Pancreas (tissue), 10 donors: ENCODE measurements at regions not wholly inside any gene's neighbourhood (a gene's known extent, or its start where the extent isn't known, plus 50 kb on each side); places are given as distances from the start of the nearest gene placed in this dataset.

Experiments used
- ATAC-seq, 4 donors: fragments of 200-7000 bp; cut with Tn5 transposase; one replicate each; pipeline versions ENCODE4 v1.8.0 to v1.9.1; 2020; ENCODE audit warnings: mild to moderate bottlenecking in 4 of 4, moderate library complexity in 4 of 4
- DNase-seq, 6 donors: peaks; one replicate each; pipeline ENCODE4 v3.0.0-alpha.2; 2020
- FAIRE-seq: peaks from 2 replicates; lab custom pipeline; 2012; peaks lifted over from hg19 to GRCh38; lab: Jason Lieb, UNC
- H3K27ac ChIP-seq, 4 donors: fragments of 200-600 bp; sonication (generic); 1 replicate in 3 of 4; 2 replicates in 1 of 4; pipeline versions ENCODE4 v1.5.0 to v1.8.0; 2020
- H3K27me3 ChIP-seq, 4 donors: fragments of 200-600 bp; one replicate each; pipeline ENCODE4 v1.8.0; 2021
- H3K36me3 ChIP-seq, 3 donors: fragments of 200-600 bp; sonication (generic) in 1 of 3; one replicate each; pipeline versions ENCODE4 v1.5.0 to v1.8.0; 2020 to 2021
- H3K4me1 ChIP-seq, 3 donors: fragments of 200-600 bp; one replicate each; pipeline ENCODE4 v1.8.0; 2021
- H3K4me3 ChIP-seq, 4 donors: fragments of 200-600 bp; sonication (generic) in 2 of 4; one replicate each; pipeline versions ENCODE4 v1.5.0 to v1.8.0; 2020 to 2021
- H3K9me3 ChIP-seq, 4 donors: fragments of 200-600 bp; one replicate each; pipeline ENCODE4 v1.8.0; 2021
- WGBS, 2 donors: extraction: QIAGEN DNeasy Blood & Tissue Kit; methylation state at CpG; one replicate each; pipeline ENCODE4 v1.1.7; 2013; 5-methylcytosine and 5-hydroxymethylcytosine counted together
- intact Hi-C, 3 donors: fragments of 100-400 bp; cut with DNase I; formaldehyde crosslinking; loops; one replicate each; pipeline versions ENCODE4 v1.11.1 to v1.14.2; 2022
- TF ChIP-seq, protein P1 (sequence below), 4 donors: fragments of 200-600 bp; sonication (generic) in 3 of 4; IDR thresholded peaks; one replicate each; pipeline versions ENCODE4 v1.5.0 to v1.8.0; 2021; ENCODE audit warnings: antibody characterized with exemption in 4 of 4
- donor health status: healthy with polysubstance abuse.
- donor health status: DM: no; HTN: no; CAD: no; lungs with moderate emphysema.
- donor health status: DM: no; HTN: no; CAD: no.
- donor health status: control.
- donor health status: control.
- donor health status: Bipolar disorder and iron deficiency.
- donor health status: DM: yes; HTN: yes; CAD: no.
- donor health status: DM: no; HTN: no; CAD: no.
- donor health status: DM: no; HTN: no; CAD: no.
- donor health status: DM: yes; HTN: yes; CAD: no.

DNA sequence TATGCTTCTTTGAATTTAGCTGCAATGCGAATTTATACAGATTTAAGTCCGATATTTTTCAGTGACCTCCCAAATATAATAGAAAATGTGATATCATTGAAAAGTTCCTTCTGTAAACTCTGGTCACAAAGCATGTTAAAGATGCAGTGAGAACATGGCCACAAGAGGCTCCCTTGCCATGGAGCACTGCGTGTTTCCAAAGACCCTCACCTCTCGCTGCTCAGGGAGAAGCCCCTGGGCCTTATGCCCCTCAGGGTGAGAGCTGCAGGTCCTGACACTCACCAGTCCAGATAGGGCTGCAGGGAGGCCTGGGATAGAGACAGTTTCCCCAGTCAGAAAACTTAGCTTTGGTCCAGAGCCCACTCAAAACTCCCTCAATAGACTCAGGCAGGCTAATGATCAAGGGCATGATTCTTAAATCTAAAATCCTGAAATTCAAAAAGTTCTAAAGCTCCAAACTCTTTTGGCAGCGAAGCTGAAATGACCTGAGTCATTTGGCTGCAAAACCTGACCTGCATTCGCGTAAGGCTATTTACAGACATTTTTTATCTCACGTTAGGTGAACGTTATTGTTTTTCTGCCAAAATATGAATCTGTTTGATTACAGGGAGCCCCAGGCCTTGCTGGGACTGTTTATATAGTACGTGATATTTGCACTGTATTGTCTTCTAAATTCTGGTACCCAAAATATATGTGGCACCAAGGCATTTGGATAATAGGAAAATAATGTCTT is 67.8 kb downstream of the CAPZA3 start:
- H3K36me3 ChIP-seq: no peaks in the 10 kb centered on the region
- 30 to 35% methylated on average over 10 of the region's 10 CpGs for WGBS, 2 donors
- FAIRE-seq (no peak), ATAC-seq (peak in 1 of 4 donors; percentile 48), DNase-seq (no peak)
- H3K27ac ChIP-seq: no peak overlapping the region
- TF ChIP-seq, protein P1, sequence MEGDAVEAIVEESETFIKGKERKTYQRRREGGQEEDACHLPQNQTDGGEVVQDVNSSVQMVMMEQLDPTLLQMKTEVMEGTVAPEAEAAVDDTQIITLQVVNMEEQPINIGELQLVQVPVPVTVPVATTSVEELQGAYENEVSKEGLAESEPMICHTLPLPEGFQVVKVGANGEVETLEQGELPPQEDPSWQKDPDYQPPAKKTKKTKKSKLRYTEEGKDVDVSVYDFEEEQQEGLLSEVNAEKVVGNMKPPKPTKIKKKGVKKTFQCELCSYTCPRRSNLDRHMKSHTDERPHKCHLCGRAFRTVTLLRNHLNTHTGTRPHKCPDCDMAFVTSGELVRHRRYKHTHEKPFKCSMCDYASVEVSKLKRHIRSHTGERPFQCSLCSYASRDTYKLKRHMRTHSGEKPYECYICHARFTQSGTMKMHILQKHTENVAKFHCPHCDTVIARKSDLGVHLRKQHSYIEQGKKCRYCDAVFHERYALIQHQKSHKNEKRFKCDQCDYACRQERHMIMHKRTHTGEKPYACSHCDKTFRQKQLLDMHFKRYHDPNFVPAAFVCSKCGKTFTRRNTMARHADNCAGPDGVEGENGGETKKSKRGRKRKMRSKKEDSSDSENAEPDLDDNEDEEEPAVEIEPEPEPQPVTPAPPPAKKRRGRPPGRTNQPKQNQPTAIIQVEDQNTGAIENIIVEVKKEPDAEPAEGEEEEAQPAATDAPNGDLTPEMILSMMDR (IDR thresholded peaks at IDR 0.05): no peak
- H3K4me1 ChIP-seq: peaks cover 0 to 11% (median 0%) of the 10 kb centered on the region in 3 donors
- intact Hi-C loops: no loop called here
- H3K9me3 ChIP-seq: no peaks in the 10 kb centered on the region
- H3K4me3 ChIP-seq: no peak overlapping the region
- H3K27me3 ChIP-seq: no peaks in the 10 kb centered on the region

DNA sequence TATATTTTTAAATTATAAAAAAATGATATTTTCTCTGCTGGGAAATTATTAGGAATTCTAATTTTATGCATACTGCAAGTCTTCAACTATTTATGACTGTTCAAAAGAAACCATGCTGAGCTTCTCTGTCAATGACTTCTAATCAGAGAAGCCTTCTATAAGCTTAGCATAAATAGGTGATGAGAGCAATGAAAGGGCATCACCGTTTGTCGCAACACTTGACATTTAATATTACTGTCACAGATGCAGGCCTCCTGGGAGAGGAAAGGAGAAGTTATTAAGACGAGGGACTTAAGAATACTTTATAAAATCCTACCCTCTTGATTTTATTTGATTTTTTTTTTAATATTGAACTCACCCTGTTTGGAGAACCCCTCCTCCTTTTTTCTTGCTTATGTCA is 69.8 kb downstream of the CAPZA3 start:
- WGBS, 2 donors: 82% methylated on average over 3 of the region's 3 CpGs
- Histone ChIP-seq H3K27ac (no peak overlapping the region), H3K36me3 (no peaks in the 10 kb centered on the region), H3K4me1 (peaks cover 0 to 11% (median 0%) of the 10 kb centered on the region in 3 donors), H3K27me3 (no peaks in the 10 kb centered on the region), H3K4me3 (no peak overlapping the region), H3K9me3 (no peaks in the 10 kb centered on the region)
- ATAC-seq (no peak), DNase-seq (no peak), FAIRE-seq (no peak)
- TF ChIP-seq, protein P1 (IDR thresholded peaks at IDR 0.05): no peak
- intact Hi-C loops: no loop called here

DNA sequence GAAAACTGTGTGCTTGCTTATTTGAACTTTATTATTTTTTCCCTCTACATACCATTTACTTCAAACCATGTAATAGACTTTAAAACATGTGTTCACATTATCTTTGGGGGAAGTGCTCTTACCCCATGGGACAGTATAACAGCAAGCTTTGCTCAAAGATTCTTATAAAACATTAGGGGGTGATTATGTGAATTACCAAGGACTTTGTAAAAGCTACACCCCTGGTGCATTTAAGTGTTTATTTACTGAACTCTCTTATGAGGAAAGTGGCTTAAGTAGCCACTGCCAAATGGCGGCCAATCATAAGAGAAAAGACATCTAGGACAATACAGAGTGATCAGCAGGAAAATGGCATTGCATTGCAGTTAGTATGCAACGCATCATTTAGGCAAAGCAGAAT is 70.3 kb downstream of the CAPZA3 start:
- DNase-seq: no peak
- Histone ChIP-seq H3K27me3 (no peaks in the 10 kb centered on the region), H3K27ac (no peak overlapping the region), H3K36me3 (no peaks in the 10 kb centered on the region), H3K9me3 (no peaks in the 10 kb centered on the region), H3K4me3 (no peak overlapping the region), H3K4me1 (peaks cover 0 to 11% (median 0%) of the 10 kb centered on the region in 3 donors)
- TF ChIP-seq, protein P1 (IDR thresholded peaks at IDR 0.05): no peak
- no peak for ATAC-seq
- intact Hi-C loops: no loop called here
- FAIRE-seq: no peak
- WGBS, 2 donors: 75 to 87% methylated on average over 2 of the region's 2 CpGs

DNA sequence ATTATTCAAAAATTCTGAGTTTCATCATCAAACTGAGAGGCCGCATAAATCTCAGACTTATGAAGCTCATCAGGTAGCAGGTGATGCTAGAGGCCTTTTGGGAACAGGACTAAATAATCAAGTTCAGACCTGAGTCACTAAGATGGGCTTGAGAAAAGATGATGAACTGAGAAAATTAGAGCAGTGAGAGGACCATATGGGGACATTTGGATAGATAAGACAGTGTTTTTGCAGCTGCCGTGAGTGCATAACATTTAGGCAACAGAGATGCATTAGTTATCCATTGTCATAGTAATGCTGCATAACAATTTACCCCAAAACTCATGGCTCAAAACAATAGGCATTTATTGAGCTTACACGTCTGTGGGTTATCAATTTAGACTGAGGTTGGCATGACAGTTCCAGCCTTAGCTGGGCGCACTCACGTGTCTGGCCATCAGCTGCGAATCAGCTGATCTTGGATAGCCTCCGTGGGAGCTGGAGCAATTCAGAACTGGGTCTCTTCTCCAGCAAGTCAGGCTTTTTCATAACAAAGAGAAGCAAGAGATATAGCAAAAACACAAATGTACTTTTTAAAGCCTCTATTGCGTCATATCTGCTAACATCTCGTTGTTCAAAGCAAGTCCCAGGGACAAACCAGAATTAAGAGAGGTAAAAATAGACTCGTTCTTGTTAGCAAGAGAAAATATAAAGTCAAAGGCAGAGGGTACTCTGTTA is 72.8 kb downstream of the CAPZA3 start:
- no peaks in the 10 kb centered on the region for H3K9me3 ChIP-seq
- ATAC-seq (no peak), FAIRE-seq (no peak), DNase-seq (no peak)
- TF ChIP-seq, protein P1 (IDR thresholded peaks at IDR 0.05): no peak
- H3K36me3 ChIP-seq: no peaks in the 10 kb centered on the region
- intact Hi-C loops: no loop called here
- WGBS, 2 donors: 56 to 63% methylated on average over 10 of the region's 10 CpGs
- no peak overlapping the region for H3K4me3 ChIP-seq
- H3K27ac ChIP-seq: no peak overlapping the region
- peaks cover 0 to 7% (median 0%) of the 10 kb centered on the region in 3 donors for H3K4me1 ChIP-seq
- H3K27me3 ChIP-seq: no peaks in the 10 kb centered on the region

DNA sequence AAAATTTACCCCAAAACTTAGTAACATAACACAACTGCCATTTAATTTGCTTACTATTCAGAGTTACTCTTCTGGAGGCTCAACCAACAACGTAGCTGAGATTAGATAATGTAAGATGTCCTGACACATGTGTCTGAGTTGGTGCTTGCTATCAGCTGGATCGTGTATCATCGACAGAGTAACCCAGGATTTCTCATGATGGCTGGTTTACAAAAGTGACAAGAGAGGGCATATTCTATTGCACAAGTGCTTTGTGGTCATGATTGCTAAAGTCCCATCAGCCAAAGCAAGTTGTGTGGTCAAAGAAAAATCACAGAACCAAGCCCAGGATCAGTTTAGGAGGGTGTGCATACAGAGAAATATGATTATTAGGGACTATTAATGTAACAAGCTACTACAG is 73.4 kb downstream of the CAPZA3 start:
- Histone ChIP-seq H3K4me3 (no peak overlapping the region), H3K36me3 (no peaks in the 10 kb centered on the region), H3K27ac (no peak overlapping the region), H3K9me3 (no peaks in the 10 kb centered on the region), H3K27me3 (no peaks in the 10 kb centered on the region), H3K4me1 (peaks cover 0 to 2% (median 0%) of the 10 kb centered on the region in 3 donors)
- FAIRE-seq (no peak), ATAC-seq (no peak), DNase-seq (no peak)
- TF ChIP-seq, protein P1 (IDR thresholded peaks at IDR 0.05): no peak
- 27 to 33% methylated on average over 3 of the region's 3 CpGs for WGBS, 2 donors
- intact Hi-C loops: no loop called here
